GM12875 (cell line): ENCODE measurements at regions not wholly inside any gene's neighbourhood (a gene's known extent, or its start where the extent isn't known, plus 50 kb on each side); places are given as distances from the start of the nearest gene placed in this dataset.

Source experiments
- H3K4me3 ChIP-seq: one replicate; pipeline ENCODE4 v1.5.1; 2011; ENCODE audit warnings: low read depth, low read length, control low read depth
- CTCF ChIP-seq: IDR thresholded peaks from 2 replicates; pipeline ENCODE4 v1.5.1; 2011; ENCODE audit warnings: low read depth, mild to moderate bottlenecking, control low read depth, inconsistent platforms, low read length, moderate library complexity, borderline replicate concordance; ENCODE audit not compliant: insufficient read depth

- TF ChIP-seq CTCF: no peak
- H3K4me3 ChIP-seq: no peak overlapping the region
These were observed 175.5 kb upstream of the SLCO3A1 start for GRCh38 chr15:91678003-91678402.

- H3K4me3 ChIP-seq: no peak overlapping the region
- no peak for TF ChIP-seq CTCF
These were observed 174.1 kb upstream of the SLCO3A1 start for GRCh38 chr15:91679447-91679846.

GRCh38 chr15:91685436-91685835, 168.1 kb upstream of the SLCO3A1 start:
- no peak for TF ChIP-seq CTCF
- H3K4me3 ChIP-seq: no peak overlapping the region

GRCh38 chr15:91688811-91689210, 164.7 kb upstream of the SLCO3A1 start:
- no peak overlapping the region for H3K4me3 ChIP-seq
- no peak for TF ChIP-seq CTCF

- TF ChIP-seq CTCF: no peak
These were observed 164.1 kb upstream of the SLCO3A1 start for GRCh38 chr15:91689377-91689776.

GRCh38 chr15:91692596-91692995, 160.9 kb upstream of the SLCO3A1 start:
- no peak overlapping the region for H3K4me3 ChIP-seq
- TF ChIP-seq CTCF: no peak

More at GRCh38 chr15:91689377-91689776, 164.1 kb upstream of the SLCO3A1 start:
- no peak overlapping the region for H3K4me3 ChIP-seq

GRCh38 chr15:91694131-91694830, 159.2 kb upstream of the SLCO3A1 start:
- no peak for TF ChIP-seq CTCF
- no peak overlapping the region for H3K4me3 ChIP-seq
